Nephron progenitor cell (in vitro differentiated cells): ENCODE measurements at regions not wholly inside any gene's neighbourhood (a gene's known extent, or its start where the extent isn't known, plus 50 kb on each side); places are given as distances from the start of the nearest gene placed in this dataset.

Source experiments
- DNase-seq: peaks from one replicate; pipeline ENCODE4 v3.0.0; 2021
- H3K27ac Mint-ChIP-seq: 2 replicates; pipeline ENCODE4 v1.8.0; 2021; ENCODE audit warnings: mild to moderate bottlenecking, moderate library complexity, mixed read lengths
- H3K27me3 Mint-ChIP-seq: 2 replicates; pipeline ENCODE4 v1.8.0; 2021; ENCODE audit warnings: mild to moderate bottlenecking, low read depth, mixed read lengths; ENCODE audit not compliant: poor library complexity
- H3K36me3 Mint-ChIP-seq: 2 replicates; pipeline ENCODE4 v1.8.0; 2021; ENCODE audit warnings: low read depth, mixed read lengths
- H3K4me1 Mint-ChIP-seq: 2 replicates; pipeline ENCODE4 v1.8.0; 2021; ENCODE audit warnings: mixed read lengths
- H3K4me3 Mint-ChIP-seq: 2 replicates; pipeline ENCODE4 v1.8.0; 2021; ENCODE audit warnings: mild to moderate bottlenecking, moderate library complexity, mixed read lengths
- H3K9me3 Mint-ChIP-seq: 2 replicates; pipeline ENCODE4 v1.8.0; 2021; ENCODE audit warnings: mild to moderate bottlenecking, moderate library complexity, mixed read lengths
- TF ChIP-seq, protein P1 (sequence below): fragments of 200-600 bp; sonication (generic); IDR thresholded peaks from 2 replicates; pipeline ENCODE4 v1.5.0; 2021; ENCODE audit warnings: antibody characterized with exemption

DNA sequence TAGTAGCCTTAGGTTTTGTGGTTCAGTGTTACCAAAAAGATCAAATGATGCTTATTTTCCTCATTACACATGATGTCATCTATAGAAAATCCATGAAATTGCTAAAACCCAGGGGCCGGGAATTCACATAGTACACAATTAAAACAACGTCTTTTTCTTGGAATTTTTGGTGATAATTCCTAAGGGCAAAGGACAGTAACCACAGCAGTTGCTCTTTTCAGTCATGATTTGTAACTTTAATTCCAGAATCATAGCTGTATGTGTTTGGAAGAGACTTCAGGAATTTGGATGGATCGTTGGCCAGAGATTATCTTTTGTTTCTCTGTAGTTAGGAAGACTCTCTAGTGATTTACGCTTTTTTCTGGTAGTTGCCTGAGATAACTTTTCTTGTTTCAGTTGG is 748.7 kb downstream of the TLE4 start:
- Mint-ChIP-seq H3K27me3 (no peaks in the 10 kb centered on the region), H3K36me3 (no peaks in the 10 kb centered on the region), H3K27ac (no peak overlapping the region), H3K4me3 (no peak overlapping the region), H3K4me1 (peaks cover 6% of the 10 kb centered on the region), H3K9me3 (no peaks in the 10 kb centered on the region)
- TF ChIP-seq, protein P1, sequence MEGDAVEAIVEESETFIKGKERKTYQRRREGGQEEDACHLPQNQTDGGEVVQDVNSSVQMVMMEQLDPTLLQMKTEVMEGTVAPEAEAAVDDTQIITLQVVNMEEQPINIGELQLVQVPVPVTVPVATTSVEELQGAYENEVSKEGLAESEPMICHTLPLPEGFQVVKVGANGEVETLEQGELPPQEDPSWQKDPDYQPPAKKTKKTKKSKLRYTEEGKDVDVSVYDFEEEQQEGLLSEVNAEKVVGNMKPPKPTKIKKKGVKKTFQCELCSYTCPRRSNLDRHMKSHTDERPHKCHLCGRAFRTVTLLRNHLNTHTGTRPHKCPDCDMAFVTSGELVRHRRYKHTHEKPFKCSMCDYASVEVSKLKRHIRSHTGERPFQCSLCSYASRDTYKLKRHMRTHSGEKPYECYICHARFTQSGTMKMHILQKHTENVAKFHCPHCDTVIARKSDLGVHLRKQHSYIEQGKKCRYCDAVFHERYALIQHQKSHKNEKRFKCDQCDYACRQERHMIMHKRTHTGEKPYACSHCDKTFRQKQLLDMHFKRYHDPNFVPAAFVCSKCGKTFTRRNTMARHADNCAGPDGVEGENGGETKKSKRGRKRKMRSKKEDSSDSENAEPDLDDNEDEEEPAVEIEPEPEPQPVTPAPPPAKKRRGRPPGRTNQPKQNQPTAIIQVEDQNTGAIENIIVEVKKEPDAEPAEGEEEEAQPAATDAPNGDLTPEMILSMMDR: no peak
- DNase-seq: no peak

DNA sequence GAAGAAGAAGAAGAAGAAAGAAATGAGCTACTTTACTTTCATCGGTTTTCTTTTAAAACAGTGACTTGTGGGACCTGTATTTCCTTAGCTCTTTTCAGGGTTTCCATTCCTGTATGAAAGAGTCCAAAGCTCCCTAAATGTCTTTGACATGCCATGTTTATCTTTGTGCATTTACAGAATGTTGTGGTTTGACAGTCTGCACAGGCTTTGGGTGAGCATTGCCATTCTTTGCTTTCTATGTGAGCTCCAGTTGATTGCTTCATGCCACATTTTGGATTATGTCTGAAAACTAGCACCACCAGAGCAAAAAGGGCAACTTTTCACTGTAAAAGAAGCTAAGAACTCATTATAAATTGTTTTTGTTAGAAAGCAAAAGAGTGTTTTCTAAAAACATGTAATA is 733.4 kb downstream of the TLE4 start:
- Mint-ChIP-seq H3K4me1 (peaks cover 10% of the 10 kb centered on the region), H3K27ac (no peak overlapping the region), H3K27me3 (no peaks in the 10 kb centered on the region), H3K36me3 (no peaks in the 10 kb centered on the region), H3K9me3 (peaks cover 6% of the 10 kb centered on the region), H3K4me3 (no peak overlapping the region)
- TF ChIP-seq, protein P1: no peak
- no peak for DNase-seq

- H3K27ac Mint-ChIP-seq: no peak overlapping the region
- H3K4me3 Mint-ChIP-seq: no peak overlapping the region
- H3K27me3 Mint-ChIP-seq: no peaks in the 10 kb centered on the region
- peaks cover 7% of the 10 kb centered on the region for H3K36me3 Mint-ChIP-seq
- peaks cover 39% of the 10 kb centered on the region for H3K9me3 Mint-ChIP-seq
- no peaks in the 10 kb centered on the region for H3K4me1 Mint-ChIP-seq
- no peak for DNase-seq
- TF ChIP-seq, protein P1: no peak
Measured at GRCh38 chr9:80294955-80295354, 723.2 kb downstream of the TLE4 start.

GRCh38 chr9:80294318-80294717 is 722.6 kb downstream of the TLE4 start:
- Mint-ChIP-seq H3K4me3 (no peak overlapping the region), H3K9me3 (peaks cover 39% of the 10 kb centered on the region), H3K36me3 (peaks cover 7% of the 10 kb centered on the region), H3K27me3 (no peaks in the 10 kb centered on the region), H3K4me1 (no peaks in the 10 kb centered on the region), H3K27ac (no peak overlapping the region)
- no peak for DNase-seq
- TF ChIP-seq, protein P1: no peak

DNA sequence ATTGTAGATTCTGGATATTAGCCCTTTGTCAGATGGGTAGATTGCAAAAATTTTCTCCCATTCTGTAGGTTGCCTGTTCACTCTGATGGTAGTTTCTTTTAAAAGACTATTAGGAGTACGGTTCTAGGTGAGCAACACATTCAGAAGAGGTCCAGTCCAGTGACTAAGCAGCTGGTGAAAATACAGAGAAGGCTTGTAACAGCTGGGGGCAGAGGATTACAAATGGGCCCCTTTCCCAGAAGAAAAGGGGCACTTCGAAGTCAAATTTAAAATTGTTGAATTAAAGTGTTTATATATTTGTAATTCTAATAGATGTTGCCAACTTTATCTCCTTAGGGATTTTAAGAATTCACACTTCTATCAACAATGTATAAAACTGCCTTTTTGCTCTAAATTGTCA is 720.5 kb downstream of the TLE4 start:
- TF ChIP-seq, protein P1: no peak
- peaks cover 28% of the 10 kb centered on the region for H3K9me3 Mint-ChIP-seq
- H3K27ac Mint-ChIP-seq: no peak overlapping the region
- peaks cover 7% of the 10 kb centered on the region for H3K36me3 Mint-ChIP-seq
- H3K4me1 Mint-ChIP-seq: no peaks in the 10 kb centered on the region
- no peak overlapping the region for H3K4me3 Mint-ChIP-seq
- DNase-seq: no peak
- H3K27me3 Mint-ChIP-seq: no peaks in the 10 kb centered on the region

- Mint-ChIP-seq H3K27ac (no peak overlapping the region), H3K27me3 (peaks cover 3% of the 10 kb centered on the region), H3K4me3 (no peak overlapping the region), H3K4me1 (peaks cover 9% of the 10 kb centered on the region), H3K9me3 (peaks cover 6% of the 10 kb centered on the region), H3K36me3 (no peaks in the 10 kb centered on the region)
- DNase-seq: no peak
- TF ChIP-seq, protein P1: no peak
Measured at GRCh38 chr9:80285326-80285725, 713.6 kb downstream of the TLE4 start.
